Erythroblast (primary cell): ENCODE measurements at regions not wholly inside any gene's neighbourhood (a gene's known extent, or its start where the extent isn't known, plus 50 kb on each side); places are given as distances from the start of the nearest gene placed in this dataset.

Experiments
- GATA1 ChIP-seq: IDR thresholded peaks from 2 replicates; pipeline ENCODE4 v1.6.1; 2011; ENCODE audit warnings: low read depth, mild to moderate bottlenecking, control low read depth, low read length, moderate library complexity
- POLR2A ChIP-seq: IDR thresholded peaks from 2 replicates; pipeline ENCODE4 v1.6.1; 2011; ENCODE audit warnings: mild to moderate bottlenecking, low read length

GRCh38 chr16:66135421-66135831, 231.1 kb upstream of the CDH5 start:
- TF ChIP-seq POLR2A: no peak
- no peak for TF ChIP-seq GATA1
